Astrocyte of the cerebellum (primary cell): ENCODE measurements at regions not wholly inside any gene's neighbourhood (a gene's known extent, or its start where the extent isn't known, plus 50 kb on each side); places are given as distances from the start of the nearest gene placed in this dataset.

Experiments
- DNase-seq: peaks from one replicate; pipeline ENCODE4 v3.0.0-alpha.2; 2011; ENCODE audit warnings: low read depth
- H3K4me3 ChIP-seq: 2 replicates; pipeline ENCODE4 v1.5.1; 2011; ENCODE audit warnings: mild to moderate bottlenecking, low read depth, low read length, moderate library complexity
- CTCF ChIP-seq: IDR thresholded peaks from 2 replicates; pipeline ENCODE4 v1.5.1; 2012; ENCODE audit warnings: low read length, low read depth, moderate library complexity, mild to moderate bottlenecking; ENCODE audit errors: missing control alignments
- in situ Hi-C: cut with HindIII; loops from 2 replicates; pipeline ENCODE4 v1.10.0; 2017; ENCODE audit warnings: low sequenced_read_pairs

GRCh38 chr5:62933261-62933660 lies 354.6 kb downstream of the LRRC70 start:
- in situ Hi-C loops = no loop called here
- TF ChIP-seq CTCF = no peak
- DNase-seq = no peak
- H3K4me3 ChIP-seq = no peak overlapping the region

GRCh38 chr5:62931153-62931950 lies 352.7 kb downstream of the LRRC70 start:
- H3K4me3 ChIP-seq = no peak overlapping the region
- TF ChIP-seq CTCF = no peak
- DNase-seq = no peak
- in situ Hi-C loops = no loop called here

- in situ Hi-C loops = no loop called here
- TF ChIP-seq CTCF = no peak
These were observed 343.6 kb downstream of the LRRC70 start for GRCh38 chr5:62922191-62922590.

GRCh38 chr5:62920856-62921255 lies 342.2 kb downstream of the LRRC70 start:
- in situ Hi-C loops = no loop called here
- DNase-seq = no peak
- H3K4me3 ChIP-seq = no peak overlapping the region
- TF ChIP-seq CTCF = no peak

More at GRCh38 chr5:62922191-62922590, 343.6 kb downstream of the LRRC70 start:
- DNase-seq = no peak
- no peak overlapping the region for H3K4me3 ChIP-seq

GRCh38 chr5:62909326-62909725 lies 330.7 kb downstream of the LRRC70 start:
- in situ Hi-C loops = no loop called here
- TF ChIP-seq CTCF = no peak
- no peak for DNase-seq
- no peak overlapping the region for H3K4me3 ChIP-seq

- in situ Hi-C loops = no loop called here
- H3K4me3 ChIP-seq = no peak overlapping the region
- no peak for TF ChIP-seq CTCF
- DNase-seq = no peak
These were observed 323.5 kb downstream of the LRRC70 start for GRCh38 chr5:62902126-62902525.

- no peak for DNase-seq
- in situ Hi-C loops = no loop called here
- H3K4me3 ChIP-seq = no peak overlapping the region
- no peak for TF ChIP-seq CTCF
These were observed 322.4 kb downstream of the LRRC70 start for GRCh38 chr5:62900976-62901375.
